ENCODE measurements at regions not wholly inside any gene's neighbourhood (a gene's known extent, or its start where the extent isn't known, plus 50 kb on each side); places are given as distances from the start of the nearest gene placed in this dataset.

- Histone ChIP-seq H3K9me3 (ENCODE audit: control insufficient read depth in 2 of 3, insufficient read depth in 1 of 3, low read length in 3 of 3) (no peaks in the 10 kb centered on the region), H3K27ac (ENCODE audit: low read depth in 2 of 2, low read length in 2 of 2) (no peak overlapping the region), H3K4me3 (ENCODE audit: low read length in 3 of 3) (no peak overlapping the region), H3K36me3 (ENCODE audit: control insufficient read depth in 2 of 3, insufficient read depth in 3 of 3, low read length in 3 of 3) (no peaks in the 10 kb centered on the region), H3K9ac (ENCODE audit: low read length in 3 of 3) (no peak overlapping the region), H3K4me1 (ENCODE audit: control insufficient read depth in 2 of 3, insufficient read depth in 2 of 3, low read depth in 1 of 3, low read length in 3 of 3) (peaks cover 3 to 4% (median 3%) of the 10 kb centered on the region in 3 donors), H3K27me3 (ENCODE audit: control insufficient read depth, insufficient read depth, low read length) (no peaks in the 10 kb centered on the region)
- intact Hi-C loops (cut with DNase I) = no loop called here
- no peak for FAIRE-seq
- no peak for DNase-seq
- TF ChIP-seq CTCF (IDR thresholded peaks at IDR 0.05; ENCODE audit: borderline replicate concordance, extremely low read depth, insufficient read depth) = no peak
Observed at GRCh38 chr1:208888376-208888775, 644.2 kb upstream of the PLXNA2 start.

GRCh38 chr1:208892147-208892546, 648.0 kb upstream of the PLXNA2 start:
- H3K27me3 ChIP-seq (ENCODE audit: control insufficient read depth, insufficient read depth, low read length) = no peaks in the 10 kb centered on the region
- TF ChIP-seq CTCF (IDR thresholded peaks at IDR 0.05; ENCODE audit: borderline replicate concordance, extremely low read depth, insufficient read depth) = no peak
- FAIRE-seq (no peak), DNase-seq (no peak)
- H3K9ac ChIP-seq (ENCODE audit: low read length in 3 of 3) = no peak overlapping the region
- H3K9me3 ChIP-seq (ENCODE audit: control insufficient read depth in 2 of 3, insufficient read depth in 1 of 3, low read length in 3 of 3) = no peaks in the 10 kb centered on the region
- no peak overlapping the region for H3K4me3 ChIP-seq (ENCODE audit: low read length in 3 of 3)
- no peaks in the 10 kb centered on the region for H3K36me3 ChIP-seq (ENCODE audit: control insufficient read depth in 2 of 3, insufficient read depth in 3 of 3, low read length in 3 of 3)
- intact Hi-C loops (cut with DNase I) = no loop called here
- H3K27ac ChIP-seq (ENCODE audit: low read depth in 2 of 2, low read length in 2 of 2) = no peak overlapping the region
- H3K4me1 ChIP-seq (ENCODE audit: control insufficient read depth in 2 of 3, insufficient read depth in 2 of 3, low read depth in 1 of 3, low read length in 3 of 3) = no peaks in the 10 kb centered on the region

GRCh38 chr1:208893251-208893650, 649.1 kb upstream of the PLXNA2 start:
- Histone ChIP-seq H3K9me3 (ENCODE audit: control insufficient read depth in 2 of 3, insufficient read depth in 1 of 3, low read length in 3 of 3) (no peaks in the 10 kb centered on the region), H3K36me3 (ENCODE audit: control insufficient read depth in 2 of 3, insufficient read depth in 3 of 3, low read length in 3 of 3) (no peaks in the 10 kb centered on the region), H3K4me3 (ENCODE audit: low read length in 3 of 3) (no peak overlapping the region), H3K4me1 (ENCODE audit: control insufficient read depth in 2 of 3, insufficient read depth in 2 of 3, low read depth in 1 of 3, low read length in 3 of 3) (no peaks in the 10 kb centered on the region), H3K27ac (ENCODE audit: low read depth in 2 of 2, low read length in 2 of 2) (no peak overlapping the region), H3K27me3 (ENCODE audit: control insufficient read depth, insufficient read depth, low read length) (no peaks in the 10 kb centered on the region), H3K9ac (ENCODE audit: low read length in 3 of 3) (no peak overlapping the region)
- TF ChIP-seq CTCF (IDR thresholded peaks at IDR 0.05; ENCODE audit: borderline replicate concordance, extremely low read depth, insufficient read depth) = no peak
- DNase-seq = no peak
- intact Hi-C loops (cut with DNase I) = no loop called here
- no peak for FAIRE-seq

- no peak for DNase-seq
- Histone ChIP-seq H3K27ac (ENCODE audit: low read depth in 2 of 2, low read length in 2 of 2) (no peak overlapping the region), H3K4me3 (ENCODE audit: low read length in 3 of 3) (no peak overlapping the region), H3K27me3 (ENCODE audit: control insufficient read depth, insufficient read depth, low read length) (no peaks in the 10 kb centered on the region), H3K4me1 (ENCODE audit: control insufficient read depth in 2 of 3, insufficient read depth in 2 of 3, low read depth in 1 of 3, low read length in 3 of 3) (no peaks in the 10 kb centered on the region), H3K9me3 (ENCODE audit: control insufficient read depth in 2 of 3, insufficient read depth in 1 of 3, low read length in 3 of 3) (no peaks in the 10 kb centered on the region), H3K9ac (ENCODE audit: low read length in 3 of 3) (no peak overlapping the region), H3K36me3 (ENCODE audit: control insufficient read depth in 2 of 3, insufficient read depth in 3 of 3, low read length in 3 of 3) (no peaks in the 10 kb centered on the region)
- intact Hi-C loops (cut with DNase I) = no loop called here
- no peak for FAIRE-seq
- TF ChIP-seq CTCF (IDR thresholded peaks at IDR 0.05; ENCODE audit: borderline replicate concordance, extremely low read depth, insufficient read depth) = no peak
Observed at GRCh38 chr1:208895181-208895580, 651.0 kb upstream of the PLXNA2 start.
